A549 (cell line): ENCODE measurements at regions not wholly inside any gene's neighbourhood (a gene's known extent, or its start where the extent isn't known, plus 50 kb on each side); places are given as distances from the start of the nearest gene placed in this dataset.

Experiments
- BHLHE40 ChIP-seq: IDR thresholded peaks from 2 replicates; pipeline ENCODE4 v1.6.1; 2012; ENCODE audit warnings: low read depth, low read length, inconsistent platforms
- CBX8 ChIP-seq: fragments of 200-600 bp; sonication (generic); IDR thresholded peaks from 2 replicates; pipeline ENCODE4 v1.6.1; 2016
- CTCF ChIP-seq: fragments of >200 bp; sonication (Bioruptor Twin); formaldehyde crosslinking; IDR thresholded peaks from 3 replicates; pipeline ENCODE4 v1.5.1; 2016
- ELK1 ChIP-seq: fragments of 150-350 bp; IDR thresholded peaks from 2 replicates; pipeline ENCODE4 v1.6.1; 2014; ENCODE audit warnings: low read depth, mild to moderate bottlenecking, low read length
- EP300 ChIP-seq, 2 experiments: fragments of >200 bp; sonication (Bioruptor Twin); formaldehyde crosslinking; IDR thresholded peaks; 2 replicates in 1 of 2; 3 replicates in 1 of 2; pipeline ENCODE4 v1.6.1; 2016 to 2017
- JUNB ChIP-seq: fragments of >200 bp; sonication (Bioruptor Twin); formaldehyde crosslinking; IDR thresholded peaks from 2 replicates; pipeline ENCODE4 v1.6.1; 2016
- KDM1A ChIP-seq: fragments of 200-600 bp; sonication (generic); IDR thresholded peaks from 2 replicates; pipeline ENCODE4 v1.6.1; 2016; ENCODE audit warnings: low read depth, mild to moderate bottlenecking
- KDM5A ChIP-seq: fragments of 200-600 bp; sonication (generic); IDR thresholded peaks from 2 replicates; pipeline ENCODE4 v1.6.1; 2016; ENCODE audit warnings: antibody characterized with exemption, mild to moderate bottlenecking
- MYC ChIP-seq: IDR thresholded peaks from 2 replicates; pipeline ENCODE4 v1.6.1; 2012; ENCODE audit warnings: mild to moderate bottlenecking, inconsistent platforms, low read length, improper control_type of control experiment, borderline replicate concordance
- POLR2A ChIP-seq: IDR thresholded peaks from 2 replicates; pipeline ENCODE4 v1.6.1; 2012; ENCODE audit warnings: mild to moderate bottlenecking, low read length
- USF2 ChIP-seq: fragments of 450-650 bp; IDR thresholded peaks from 2 replicates; pipeline ENCODE4 v1.6.1; 2014; ENCODE audit warnings: antibody characterized with exemption

- no peak for TF ChIP-seq JUNB
- no peak for TF ChIP-seq CTCF
- no peak for TF ChIP-seq POLR2A
- no peak for TF ChIP-seq KDM5A
- no peak for TF ChIP-seq KDM1A
- TF ChIP-seq USF2 = no peak
- no peak for TF ChIP-seq CBX8
- TF ChIP-seq BHLHE40 = no peak
- TF ChIP-seq ELK1 = no peak
- TF ChIP-seq EP300 (IDR thresholded peaks at IDR 0.05) = no peak
- no peak for TF ChIP-seq MYC
Measured at GRCh38 chr1:83706354-83706938, 292.5 kb downstream of the TTLL7 start.
